K562 (cell line): ENCODE measurements at regions not wholly inside any gene's neighbourhood (a gene's known extent, or its start where the extent isn't known, plus 50 kb on each side); places are given as distances from the start of the nearest gene placed in this dataset.

Source experiments
- ATAC-seq: fragments of 200-7000 bp; cut with Tn5 transposase; 3 replicates; pipeline ENCODE4 v1.9.1; 2020; ENCODE audit warnings: moderate library complexity
- BruUV-seq: library from RNA; stranded (reverse); fragments of 400-500 nt; replicated peaks from 2 replicates; lab custom pipeline; 2021; lab: Mats Ljungman, UMichigan
- CTCF ChIA-PET: fragments of 300-600 bp; formaldehyde crosslinking; extraction: SDS; loops from one replicate; lab custom pipeline; 2021; ENCODE audit warnings: low intra/inter-chr PET ratio; lab: Yijun Ruan, JAX
- POLR2A ChIA-PET: fragments of 300-600, 350-650 bp; sonication (Branson Sonifier 250); formaldehyde crosslinking; extraction: SDS; loops from one replicate; lab custom pipeline; 2021; ENCODE audit warnings: antibody characterized with exemption, inconsistent platforms; lab: Yijun Ruan, JAX
- DNase-seq, 4 experiments: peaks; one replicate each; pipeline versions ENCODE4 v3.0.0 to v3.0.0-alpha.2; 2011 to 2018; ENCODE audit warnings: low spot score in 3 of 4, mixed read lengths in 3 of 4; ENCODE audit errors: extremely low read depth in 1 of 4
- FAIRE-seq: peaks from 2 replicates; lab custom pipeline; 2011; peaks lifted over from hg19 to GRCh38; lab: Jason Lieb, UNC
- H2AFZ ChIP-seq: 2 replicates; pipeline ENCODE4 v1.6.0; 2011; ENCODE audit warnings: low read depth, low read length, control low read depth, inconsistent platforms
- H3K27ac ChIP-seq: fragments of 200-600 bp; 3 replicates; pipeline ENCODE4 v1.8.0; 2011; ENCODE audit warnings: low read depth, mild to moderate bottlenecking, control low read depth, inconsistent platforms, low read length, moderate library complexity, mixed read lengths; ENCODE audit errors: extremely low read depth
- H3K27me3 ChIP-seq, 2 experiments: fragments of 300-600 bp in 1 of 2; 2 replicates in 1 of 2; 3 replicates in 1 of 2; pipeline versions ENCODE4 v1.6.0 to v1.8.0; 2011; ENCODE audit warnings: inconsistent platforms in 2 of 2, low read length in 2 of 2, mild to moderate bottlenecking in 1 of 2, mixed read lengths in 1 of 2, moderate library complexity in 1 of 2; ENCODE audit not compliant: control insufficient read depth in 2 of 2, insufficient read depth in 2 of 2
- H3K36me3 ChIP-seq: fragments of 300-600 bp; 3 replicates; pipeline ENCODE4 v1.8.0; 2011; ENCODE audit warnings: mild to moderate bottlenecking, low read length, inconsistent platforms; ENCODE audit not compliant: control insufficient read depth, insufficient read depth
- H3K4me1 ChIP-seq, 2 experiments: fragments of 200-600 bp in 1 of 2; replicated peaks in 1 of 2; 2 replicates in 1 of 2; 3 replicates in 1 of 2; pipeline versions ENCODE4 v1.5.1 to v1.8.0; 2011; ENCODE audit warnings: inconsistent platforms in 2 of 2, low read length in 2 of 2, mild to moderate bottlenecking in 1 of 2, mixed read lengths in 1 of 2, moderate library complexity in 1 of 2; ENCODE audit not compliant: control insufficient read depth in 2 of 2, insufficient read depth in 2 of 2
- H3K4me2 ChIP-seq: 2 replicates; pipeline ENCODE4 v1.6.1; 2011; ENCODE audit warnings: low read length, control low read depth, inconsistent platforms, mixed read lengths; ENCODE audit not compliant: insufficient read depth
- H3K4me3 ChIP-seq: fragments of 200-600 bp; sonication (generic), shearing (Covaris generic); 2 replicates; pipeline ENCODE4 v1.5.1; 2016; ENCODE audit warnings: control low read depth, inconsistent platforms
- H3K79me2 ChIP-seq: fragments of 200-600 bp; 3 replicates; pipeline ENCODE4 v1.8.0; 2011; ENCODE audit warnings: low read length, inconsistent platforms; ENCODE audit not compliant: control insufficient read depth, insufficient read depth
- H3K9ac ChIP-seq, 2 experiments: 2 replicates each; pipeline versions ENCODE4 v1.6.0 to v1.6.1; 2011; ENCODE audit warnings: low read depth in 2 of 2, low read length in 2 of 2, control low read depth in 1 of 2, inconsistent platforms in 1 of 2, mild to moderate bottlenecking in 1 of 2, mixed read lengths in 1 of 2; ENCODE audit not compliant: insufficient read depth in 1 of 2
- H3K9me1 ChIP-seq: one replicate; pipeline ENCODE4 v1.6.0; 2011; ENCODE audit warnings: inconsistent platforms, mild to moderate bottlenecking, low read length, moderate library complexity; ENCODE audit not compliant: control insufficient read depth, insufficient read depth
- H3K9me3 ChIP-seq: replicated peaks from 2 replicates; pipeline ENCODE4 v1.5.1; 2011; ENCODE audit warnings: low read depth, low read length, inconsistent platforms; ENCODE audit not compliant: control insufficient read depth, insufficient read depth
- H4K20me1 ChIP-seq: replicated peaks from 2 replicates; pipeline ENCODE4 v1.6.1; 2011; ENCODE audit warnings: low read length, inconsistent platforms, mixed read lengths; ENCODE audit not compliant: control insufficient read depth, insufficient read depth
- HDAC3 ChIP-seq: fragments of 450-650 bp; IDR thresholded peaks from 2 replicates; pipeline ENCODE4 v1.6.1; 2018; ENCODE audit warnings: borderline replicate concordance, mild to moderate bottlenecking, moderate library complexity; ENCODE audit not compliant: partially characterized antibody
- NFE2 ChIP-seq: IDR thresholded peaks from 2 replicates; pipeline ENCODE4 v1.6.1; 2014; ENCODE audit warnings: antibody characterized with exemption, low read depth
- NR0B1 ChIP-seq: fragments of 450-650 bp; IDR thresholded peaks from one replicate; pipeline ENCODE4 v1.6.1; 2018; ENCODE audit warnings: mild to moderate bottlenecking, moderate library complexity; ENCODE audit not compliant: partially characterized antibody
- NR4A1 ChIP-seq, 2 experiments: fragments of 250-450 bp in 1 of 2; fragments of 450-650 bp in 1 of 2; sonication (Bioruptor Pico) in 1 of 2; IDR thresholded peaks; 2 replicates each; pipeline versions ENCODE4 v1.4.0 to v1.6.1; 2016 to 2020; ENCODE audit warnings: mild to moderate bottlenecking in 2 of 2, missing compliant biosample characterization in 1 of 2, missing genetic modification characterization in 1 of 2, moderate library complexity in 1 of 2
- POU5F1 ChIP-seq: fragments of 150-350 bp; IDR thresholded peaks from 2 replicates; pipeline ENCODE4 v1.6.1; 2014; ENCODE audit warnings: borderline replicate concordance, low read length, low read depth, mild to moderate bottlenecking; ENCODE audit not compliant: partially characterized antibody
- SETDB1 ChIP-seq: IDR thresholded peaks from one replicate; pipeline ENCODE4 v1.6.1; 2012; ENCODE audit warnings: low read length, control low read depth, inconsistent platforms
- ZNF324 ChIP-seq: fragments of 250-450 bp; sonication (Bioruptor Pico); IDR thresholded peaks from 2 replicates; pipeline ENCODE4 v1.4.0; 2020; ENCODE audit warnings: mild to moderate bottlenecking
- ZNF583 ChIP-seq: fragments of 250-450 bp; sonication (Bioruptor Pico); IDR thresholded peaks from 2 replicates; pipeline ENCODE4 v1.4.0; 2020
- WGBS: fragments of 100-300 bp; shearing (Covaris generic); methylation state at CpG from one replicate; pipeline ENCODE4 v1.1.6; 2016; ENCODE audit warnings: low coverage, mixed read lengths; ENCODE audit not compliant: insufficient coverage; ENCODE audit errors: missing lambda C conversion rate; 5-methylcytosine and 5-hydroxymethylcytosine counted together
- in situ Hi-C: fragments of 300-500 bp; cut with MboI; formaldehyde crosslinking; loops from 4 replicates; pipeline ENCODE4 v1.15.0; 2018; ENCODE audit warnings: inconsistent platforms, mixed read lengths
- intact Hi-C: fragments of 100-400 bp; cut with micrococcal nuclease; formaldehyde crosslinking; loops from 2 replicates; pipeline ENCODE4 v1.14.2; 2022
- TF ChIP-seq, protein P1 (sequence below): fragments of 250-450 bp; sonication (Bioruptor Pico); IDR thresholded peaks from 2 replicates; pipeline ENCODE4 v1.4.0; 2020
- TF ChIP-seq, protein P2 (sequence below): fragments of 450-650 bp; IDR thresholded peaks from 2 replicates; pipeline ENCODE4 v1.7.0; 2016; ENCODE audit warnings: borderline replicate concordance

GRCh38 chr4:100842856-100843255 is 325.0 kb upstream of the EMCN start:
- DNase-seq, result no peak
- Histone ChIP-seq H2AFZ (no peak overlapping the region), H3K9ac (no peak overlapping the region), H3K36me3 (no peaks in the 10 kb centered on the region), H3K79me2 (no peaks in the 10 kb centered on the region), H3K27ac (no peak overlapping the region), H3K9me1 (no peaks in the 10 kb centered on the region), H3K4me2 (no peak overlapping the region), H4K20me1 (no peaks in the 10 kb centered on the region), H3K9me3 (no peaks in the 10 kb centered on the region), H3K27me3 (no peaks in the 10 kb centered on the region), H3K4me1 (no peaks in the 10 kb centered on the region), H3K4me3 (no peak overlapping the region)
- no peak for TF ChIP-seq HDAC3
- 8% methylated on average over 1 of the region's 1 CpG for WGBS
- intact Hi-C loops (no loop called here), in situ Hi-C loops (no loop called here)
- ATAC-seq, result no peak
- ChIA-PET CTCF (no interaction called here), POLR2A (no interaction called here)
- no TSS peak for BruUV-seq
- no peak for FAIRE-seq

GRCh38 chr4:100841911-100842310 is 324.1 kb upstream of the EMCN start:
- BruUV-seq, result no TSS peak
- Histone ChIP-seq H3K9ac (no peak overlapping the region), H3K4me3 (no peak overlapping the region), H3K9me3 (no peaks in the 10 kb centered on the region), H3K27ac (no peak overlapping the region), H3K79me2 (no peaks in the 10 kb centered on the region), H3K4me1 (no peaks in the 10 kb centered on the region), H3K9me1 (no peaks in the 10 kb centered on the region), H3K4me2 (no peak overlapping the region), H3K27me3 (no peaks in the 10 kb centered on the region), H3K36me3 (no peaks in the 10 kb centered on the region), H2AFZ (no peak overlapping the region), H4K20me1 (no peaks in the 10 kb centered on the region)
- no peak for ATAC-seq
- ChIA-PET CTCF (no interaction called here), POLR2A (no interaction called here)
- no peak for FAIRE-seq
- WGBS, result 0% methylated on average over 2 of the region's 2 CpGs
- intact Hi-C loops, result no loop called here
- in situ Hi-C loops, result no loop called here
- no peak for DNase-seq
- TF ChIP-seq ZNF583 (CRISPR knock-in tag) (no peak), POU5F1 (no peak), SETDB1 (no peak), NR4A1 (CRISPR knock-in tag; IDR thresholded peaks at IDR 0.05) (no peak), NR4A1 (tag; IDR thresholded peaks at IDR 0.05) (no peak), ZNF324 (CRISPR knock-in tag) (no peak), NR0B1 (no peak), NFE2 (no peak)
- TF ChIP-seq, protein P1, sequence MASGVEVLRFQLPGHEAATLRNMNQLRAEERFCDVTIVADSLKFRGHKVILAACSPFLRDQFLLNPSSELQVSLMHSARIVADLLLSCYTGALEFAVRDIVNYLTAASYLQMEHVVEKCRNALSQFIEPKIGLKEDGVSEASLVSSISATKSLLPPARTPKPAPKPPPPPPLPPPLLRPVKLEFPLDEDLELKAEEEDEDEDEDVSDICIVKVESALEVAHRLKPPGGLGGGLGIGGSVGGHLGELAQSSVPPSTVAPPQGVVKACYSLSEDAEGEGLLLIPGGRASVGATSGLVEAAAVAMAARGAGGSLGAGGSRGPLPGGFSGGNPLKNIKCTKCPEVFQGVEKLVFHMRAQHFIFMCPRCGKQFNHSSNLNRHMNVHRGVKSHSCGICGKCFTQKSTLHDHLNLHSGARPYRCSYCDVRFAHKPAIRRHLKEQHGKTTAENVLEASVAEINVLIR (CRISPR knock-in tag), result no peak
- TF ChIP-seq, protein P2, sequence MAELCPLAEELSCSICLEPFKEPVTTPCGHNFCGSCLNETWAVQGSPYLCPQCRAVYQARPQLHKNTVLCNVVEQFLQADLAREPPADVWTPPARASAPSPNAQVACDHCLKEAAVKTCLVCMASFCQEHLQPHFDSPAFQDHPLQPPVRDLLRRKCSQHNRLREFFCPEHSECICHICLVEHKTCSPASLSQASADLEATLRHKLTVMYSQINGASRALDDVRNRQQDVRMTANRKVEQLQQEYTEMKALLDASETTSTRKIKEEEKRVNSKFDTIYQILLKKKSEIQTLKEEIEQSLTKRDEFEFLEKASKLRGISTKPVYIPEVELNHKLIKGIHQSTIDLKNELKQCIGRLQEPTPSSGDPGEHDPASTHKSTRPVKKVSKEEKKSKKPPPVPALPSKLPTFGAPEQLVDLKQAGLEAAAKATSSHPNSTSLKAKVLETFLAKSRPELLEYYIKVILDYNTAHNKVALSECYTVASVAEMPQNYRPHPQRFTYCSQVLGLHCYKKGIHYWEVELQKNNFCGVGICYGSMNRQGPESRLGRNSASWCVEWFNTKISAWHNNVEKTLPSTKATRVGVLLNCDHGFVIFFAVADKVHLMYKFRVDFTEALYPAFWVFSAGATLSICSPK, result no peak
